GM19463 (cell line): ENCODE measurements at regions not wholly inside any gene's neighbourhood (a gene's known extent, or its start where the extent isn't known, plus 50 kb on each side); places are given as distances from the start of the nearest gene placed in this dataset.
"Not testable (repeated sequence)": the region's sequence is repeated elsewhere in the genome, so short reads cannot be mapped to it uniquely, and the experiment has no call there.

Source experiments
- ATAC-seq: cut with Tn5 transposase; IDR thresholded peaks from one replicate; pipeline ENCODE4 v1.9.1; 2021; ENCODE audit warnings: mild to moderate bottlenecking, moderate library complexity; ENCODE audit not compliant: unreplicated experiment

DNA sequence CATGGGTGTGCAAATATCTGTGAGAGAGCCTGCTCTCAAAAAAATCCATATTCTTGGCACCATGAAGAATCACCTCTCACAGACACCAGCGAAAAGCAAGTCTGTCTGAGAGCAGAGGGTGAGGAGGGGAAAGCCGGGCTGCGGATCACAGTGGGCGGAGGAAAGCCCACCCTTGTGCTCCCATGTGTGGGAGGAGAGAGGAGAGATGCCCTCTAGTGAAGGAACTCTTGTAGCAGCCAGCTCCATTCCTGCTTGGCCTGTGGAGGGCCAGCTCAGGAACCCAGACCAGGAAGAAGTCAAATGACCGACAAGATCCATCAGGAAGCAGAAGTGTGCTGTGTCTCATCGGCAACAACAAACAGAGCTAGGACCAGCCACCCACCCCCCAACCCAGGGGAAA, 321.7 kb upstream of the PLGLB1 start:
- not testable (repeated sequence) for ATAC-seq

DNA sequence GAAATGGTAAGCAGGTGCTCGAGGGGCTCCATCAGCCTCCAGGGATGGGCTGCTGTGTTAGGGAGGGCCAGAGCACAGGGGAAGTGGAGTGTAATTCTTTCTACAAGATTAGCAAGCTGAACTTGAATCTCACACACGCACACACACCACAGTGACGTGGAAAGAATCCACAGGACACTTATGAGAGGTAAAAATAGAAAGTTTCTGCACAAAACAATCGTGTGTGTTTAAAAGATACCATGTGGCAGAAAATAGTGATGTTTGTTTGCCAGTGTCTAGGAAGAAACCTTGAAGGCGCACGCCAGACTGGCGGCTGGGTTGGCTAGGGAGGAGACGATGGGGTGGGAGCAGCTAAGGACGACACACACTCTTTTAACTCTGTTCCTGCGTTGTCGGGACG, 323.6 kb upstream of the PLGLB1 start:
- ATAC-seq, result not testable (repeated sequence)

DNA sequence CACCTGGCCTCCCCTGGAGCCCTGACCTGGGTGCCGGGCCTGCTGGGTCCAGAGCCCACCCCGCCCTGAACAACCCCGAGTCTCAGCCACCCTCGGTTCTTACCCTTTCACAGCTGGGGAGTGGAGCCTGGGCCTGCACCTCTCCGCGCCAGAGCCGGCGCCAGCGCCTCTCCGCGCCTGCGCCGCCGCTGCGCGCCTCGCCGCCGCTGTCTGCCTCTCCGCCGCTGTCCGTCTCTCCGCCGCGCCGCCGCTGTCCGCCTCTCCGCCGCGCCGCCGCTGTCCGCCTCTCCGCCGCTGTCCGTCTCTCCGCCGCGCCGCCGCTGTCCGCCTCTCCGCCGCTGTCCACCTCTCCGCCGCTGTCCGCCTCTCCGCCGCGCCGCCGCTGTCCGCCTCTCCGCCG, 326.9 kb upstream of the PLGLB1 start:
- not testable (repeated sequence) for ATAC-seq

DNA sequence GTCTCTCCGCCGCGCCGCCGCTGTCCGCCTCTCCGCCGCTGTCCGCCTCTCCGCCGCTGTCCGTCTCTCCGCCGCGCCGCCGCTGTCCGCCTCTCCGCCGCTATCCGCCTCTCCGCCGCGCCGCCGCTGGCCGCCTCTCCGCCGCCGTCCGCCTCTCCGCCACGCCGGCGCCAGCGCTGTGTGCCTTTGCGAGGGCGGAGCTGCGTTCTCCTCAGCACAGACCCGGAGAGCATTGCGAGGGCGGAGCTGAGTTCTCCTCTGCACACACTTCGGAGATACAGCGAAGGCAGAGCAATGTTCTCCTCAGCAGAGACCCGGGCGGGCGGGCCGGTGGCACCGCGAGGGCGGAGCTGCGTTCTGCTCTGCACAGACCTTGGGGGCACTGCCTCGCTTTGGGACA, 327.4 kb upstream of the PLGLB1 start:
- ATAC-seq, result not testable (repeated sequence)

DNA sequence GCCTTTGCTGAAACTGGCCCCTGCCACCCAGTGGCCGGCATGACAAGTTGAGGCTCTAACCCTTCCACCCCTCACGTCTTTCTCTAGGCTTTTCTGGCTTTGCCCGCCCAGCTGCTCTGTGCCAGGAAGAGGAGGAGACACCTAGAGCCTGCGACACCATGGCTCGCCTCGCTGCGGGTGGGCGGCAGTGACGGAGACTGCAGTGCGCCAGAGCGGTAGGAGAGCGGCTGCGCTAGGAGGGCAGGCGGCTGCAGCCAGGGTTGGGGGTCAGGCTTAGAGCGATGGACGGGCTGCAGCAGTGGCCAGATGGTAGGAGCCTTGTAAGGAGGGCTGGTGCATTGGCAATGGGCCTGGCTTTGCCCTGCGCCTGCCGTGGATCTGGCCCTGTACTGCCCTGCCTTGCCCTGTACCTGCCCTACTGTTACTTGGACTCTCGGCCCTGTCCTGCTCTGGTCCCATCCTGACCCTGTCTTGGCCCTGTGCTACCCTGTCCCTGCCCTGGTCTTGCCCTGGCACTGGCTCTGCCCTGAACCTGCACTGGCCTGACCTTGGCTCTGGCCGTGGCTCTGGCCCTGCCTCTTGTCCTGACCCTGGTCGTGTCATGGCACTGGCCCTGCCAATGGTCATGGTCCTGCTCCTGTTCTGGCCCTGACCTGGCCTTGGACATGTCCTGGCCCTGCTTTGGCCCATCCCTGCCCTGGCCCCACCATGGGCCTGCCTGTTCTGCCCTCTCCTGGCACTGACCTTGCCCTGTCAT, 330.7 kb upstream of the PLGLB1 start:
- ATAC-seq, result not testable (repeated sequence)

DNA sequence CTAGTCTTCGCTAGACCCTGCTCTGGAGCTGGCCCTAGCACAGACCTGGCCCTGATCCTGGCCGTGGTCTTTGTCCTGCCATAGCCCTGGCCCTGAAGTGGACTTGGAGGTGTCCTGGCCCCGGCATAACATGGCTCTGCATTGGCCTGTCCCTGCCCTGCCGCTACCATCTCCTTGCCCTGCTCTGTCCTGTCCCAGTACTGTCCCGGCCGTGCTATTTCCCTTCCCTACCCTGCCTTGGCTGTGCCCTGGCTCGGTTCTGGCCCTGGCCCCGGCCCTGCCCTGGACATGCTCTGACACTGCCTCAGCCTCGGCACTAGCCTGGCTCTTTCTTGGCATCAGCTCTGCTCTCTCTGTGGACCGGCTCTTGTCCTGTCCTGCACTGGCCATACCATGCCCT, 331.8 kb upstream of the PLGLB1 start:
- ATAC-seq, result not testable (repeated sequence)

DNA sequence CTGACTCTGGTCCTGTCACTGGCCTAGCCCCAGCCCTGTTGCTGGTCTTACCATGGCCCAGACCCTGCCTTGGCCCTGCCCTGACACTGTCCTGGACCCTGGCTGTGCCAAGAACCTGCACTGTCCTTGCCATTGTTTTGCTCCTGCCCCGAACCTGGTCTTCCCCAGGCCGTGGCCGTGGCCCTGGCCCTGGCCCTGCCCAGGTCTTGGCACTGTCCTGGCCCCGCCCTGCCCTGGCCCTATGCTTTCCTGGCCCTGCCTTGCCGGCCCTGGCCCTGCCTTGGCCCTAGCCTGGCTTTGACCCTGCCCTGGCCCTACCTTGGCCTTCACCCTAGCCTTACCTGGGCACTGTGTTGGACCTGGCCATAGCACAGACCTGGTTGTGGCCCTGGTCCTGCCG, 332.5 kb upstream of the PLGLB1 start:
- ATAC-seq, result not testable (repeated sequence)

DNA sequence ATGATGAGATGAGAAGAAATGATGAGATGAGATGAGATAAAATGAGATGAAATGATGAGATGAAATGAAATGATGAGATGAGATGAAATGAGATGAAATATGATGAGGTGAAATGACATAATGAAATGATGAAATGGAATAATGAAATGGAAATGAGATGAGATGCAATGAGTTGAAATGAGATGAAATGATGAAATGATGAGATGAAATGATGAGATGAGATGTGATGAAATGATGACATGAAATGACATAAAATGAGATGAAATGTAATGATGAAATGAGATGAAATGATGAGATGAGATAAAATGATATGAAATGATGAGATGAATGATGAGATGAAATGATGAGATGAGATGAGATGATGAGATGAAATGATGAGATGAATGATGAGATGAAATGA, 338.6 kb upstream of the PLGLB1 start:
- ATAC-seq, result not testable (repeated sequence)

DNA sequence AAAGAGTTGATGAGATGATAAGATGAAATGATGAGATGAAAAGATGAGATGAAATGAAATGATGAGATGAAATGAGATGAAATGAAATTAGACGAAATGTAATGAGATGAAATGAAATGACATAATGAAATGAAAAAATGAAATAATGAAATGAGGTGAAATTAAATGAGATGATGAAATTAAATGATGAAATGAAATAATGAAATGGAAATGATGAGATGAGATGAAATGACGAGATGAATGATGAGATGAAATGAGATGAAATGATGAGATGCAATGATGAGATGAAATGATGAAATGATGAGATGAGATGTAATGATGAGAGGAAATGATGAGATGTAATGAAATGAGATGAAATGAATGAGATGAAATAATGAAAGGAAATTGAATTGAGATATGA, 339.3 kb upstream of the PLGLB1 start:
- not testable (repeated sequence) for ATAC-seq

DNA sequence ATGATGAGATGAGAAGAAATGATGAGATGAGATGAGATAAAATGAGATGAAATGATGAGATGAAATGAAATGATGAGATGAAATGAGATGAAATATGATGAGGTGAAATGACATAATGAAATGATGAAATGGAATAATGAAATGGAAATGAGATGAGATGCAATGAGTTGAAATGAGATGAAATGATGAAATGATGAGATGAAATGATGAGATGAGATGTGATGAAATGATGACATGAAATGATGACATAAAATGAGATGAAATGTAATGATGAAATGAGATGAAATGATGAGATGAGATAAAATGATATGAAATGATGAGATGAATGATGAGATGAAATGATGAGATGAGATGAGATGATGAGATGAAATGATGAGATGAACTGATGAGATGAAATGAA, 340.2 kb upstream of the PLGLB1 start:
- not testable (repeated sequence) for ATAC-seq

DNA sequence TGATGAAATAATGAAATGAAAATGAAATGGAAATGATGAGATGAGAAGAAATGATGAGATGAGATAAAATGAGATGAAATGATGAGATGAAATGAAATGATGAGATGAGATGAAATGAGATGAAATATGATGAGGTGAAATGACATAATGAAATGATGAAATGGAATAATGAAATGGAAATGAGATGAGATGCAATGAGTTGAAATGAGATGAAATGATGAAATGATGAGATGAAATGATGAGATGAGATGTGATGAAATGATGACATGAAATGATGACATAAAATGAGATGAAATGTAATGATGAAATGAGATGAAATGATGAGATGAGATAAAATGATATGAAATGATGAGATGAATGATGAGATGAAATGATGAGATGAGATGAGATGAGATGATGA, 342.7 kb upstream of the PLGLB1 start:
- ATAC-seq, result not testable (repeated sequence)

DNA sequence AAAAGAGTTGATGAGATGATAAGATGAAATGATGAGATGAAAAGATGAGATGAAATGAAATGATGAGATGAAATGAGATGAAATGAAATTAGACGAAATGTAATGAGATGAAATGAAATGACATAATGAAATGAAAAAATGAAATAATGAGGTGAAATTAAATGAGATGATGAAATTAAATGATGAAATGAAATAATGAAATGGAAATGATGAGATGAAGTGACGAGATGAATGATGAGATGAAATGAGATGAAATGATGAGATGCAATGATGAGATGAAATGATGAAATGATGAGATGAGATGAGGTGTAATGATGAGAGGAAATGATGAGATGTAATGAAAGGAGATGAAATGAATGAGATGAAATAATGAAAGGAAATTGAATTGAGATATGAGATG, 343.4 kb upstream of the PLGLB1 start:
- not testable (repeated sequence) for ATAC-seq

DNA sequence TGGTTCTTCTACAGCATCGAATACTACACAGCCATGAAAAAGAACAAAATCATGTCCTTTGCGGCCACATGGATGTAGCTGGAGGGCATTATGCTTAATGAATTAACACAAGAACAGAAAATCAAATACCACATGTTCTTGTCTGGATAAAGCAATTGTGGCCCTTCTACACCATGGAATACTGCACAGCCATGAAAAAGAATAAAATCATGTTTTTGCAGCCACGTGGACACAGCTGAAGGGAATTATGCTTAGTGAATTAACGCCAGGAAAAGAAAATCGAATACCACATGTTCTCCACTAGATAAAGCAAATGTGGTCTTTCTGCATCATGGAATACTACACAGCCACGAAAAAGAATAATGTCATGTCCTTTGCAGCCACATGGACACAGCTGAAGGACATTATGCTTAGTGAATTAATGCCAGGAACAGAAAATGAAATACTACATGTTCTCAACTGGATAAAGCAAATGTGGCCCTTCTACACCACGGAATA, 361.8 kb upstream of the PLGLB2 start:
- ATAC-seq, result not testable (repeated sequence)

DNA sequence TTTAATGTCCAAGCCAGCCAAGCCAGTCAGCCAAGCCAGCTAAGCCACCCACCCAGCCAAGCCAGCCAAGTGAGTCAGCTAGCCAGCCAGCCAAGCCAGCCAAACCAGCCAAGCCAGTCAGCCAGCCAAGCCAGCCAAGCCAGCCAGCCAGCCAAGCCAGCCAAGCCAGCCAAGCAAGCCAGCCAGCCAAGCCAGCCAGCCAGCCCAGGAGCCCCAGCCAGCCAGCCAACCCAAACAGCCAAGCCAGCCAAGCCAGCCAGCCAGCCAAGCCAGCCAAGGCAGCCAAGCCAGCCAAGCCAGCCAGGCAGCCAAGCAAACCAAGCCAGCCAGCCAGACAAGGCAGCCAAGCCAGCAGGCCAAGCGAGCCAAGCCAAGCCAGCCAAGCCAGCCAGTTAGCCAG, 352.1 kb upstream of the PLGLB2 start:
- not testable (repeated sequence) for ATAC-seq

DNA sequence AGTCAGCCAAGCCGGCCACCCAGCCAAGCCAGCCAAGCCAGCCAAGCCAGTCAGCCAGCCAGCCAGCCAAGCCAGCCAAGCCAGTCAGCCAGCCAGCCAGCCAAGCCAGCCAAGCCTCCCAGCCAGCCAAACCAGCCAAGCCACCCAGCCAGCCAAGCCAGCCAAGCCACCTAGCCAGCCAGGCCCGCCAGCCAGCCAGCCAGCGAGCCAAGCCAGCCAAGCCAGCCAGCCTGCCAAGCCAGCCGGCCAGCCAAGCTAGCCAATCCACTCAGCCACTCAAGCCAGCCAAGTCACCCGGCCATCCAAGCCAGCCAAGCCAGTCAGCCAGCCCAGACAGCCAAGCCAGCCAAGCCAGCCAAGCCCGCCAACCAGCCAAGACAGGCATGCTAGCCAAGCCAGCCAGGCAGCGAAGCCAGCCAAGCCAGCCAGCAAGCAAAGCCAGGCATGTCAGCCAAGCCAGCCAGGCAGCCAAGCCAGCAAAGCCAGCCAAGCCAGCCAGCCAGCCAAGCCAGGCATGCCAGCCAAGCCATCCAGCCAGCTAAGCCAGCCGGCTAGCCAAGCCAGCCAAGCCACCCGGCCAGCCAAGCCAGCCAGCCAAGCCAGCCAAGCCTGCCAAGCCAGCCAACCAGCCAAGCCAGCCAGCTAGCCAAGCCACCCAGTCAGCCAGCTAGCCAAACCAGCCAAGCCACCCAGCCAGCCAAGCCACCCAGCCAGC, 351.2 kb upstream of the PLGLB2 start:
- ATAC-seq, result not testable (repeated sequence)

DNA sequence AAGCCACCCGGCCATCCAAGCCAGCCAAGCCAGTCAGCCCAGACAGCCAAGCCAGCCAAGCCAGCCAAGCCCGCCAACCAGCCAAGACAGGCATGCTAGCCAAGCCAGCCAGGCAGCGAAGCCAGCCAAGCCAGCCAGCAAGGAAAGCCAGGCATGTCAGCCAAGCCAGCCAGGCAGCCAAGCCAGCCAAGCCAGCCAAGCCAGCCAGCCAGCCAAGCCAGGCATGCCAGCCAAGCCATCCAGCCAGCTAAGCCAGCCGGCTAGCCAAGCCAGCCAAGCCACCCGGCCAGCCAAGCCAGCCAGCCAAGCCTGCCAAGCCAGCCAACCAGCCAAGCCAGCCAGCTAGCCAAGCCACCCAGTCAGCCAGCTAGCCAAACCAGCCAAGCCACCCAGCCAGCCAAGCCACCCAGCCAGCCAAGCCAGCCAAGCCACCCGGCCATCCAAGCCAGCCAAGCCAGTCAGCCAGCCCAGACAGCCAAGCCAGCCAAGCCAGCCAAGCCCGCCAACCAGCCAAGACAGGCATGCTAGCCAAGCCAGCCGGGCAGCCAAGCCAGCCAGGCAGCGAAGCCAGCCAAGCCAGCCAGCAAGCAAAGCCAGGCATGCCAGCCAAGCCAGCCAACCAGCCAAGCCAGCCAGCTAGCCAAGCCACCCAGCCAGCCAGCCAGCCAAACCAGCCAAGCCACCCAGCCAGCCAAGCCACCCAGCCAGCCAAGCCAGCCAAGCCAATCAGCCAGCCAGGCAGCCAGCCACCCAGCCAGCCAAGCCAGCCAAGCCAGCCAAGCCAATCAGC, 350.4 kb upstream of the PLGLB2 start:
- ATAC-seq, result not testable (repeated sequence)

DNA sequence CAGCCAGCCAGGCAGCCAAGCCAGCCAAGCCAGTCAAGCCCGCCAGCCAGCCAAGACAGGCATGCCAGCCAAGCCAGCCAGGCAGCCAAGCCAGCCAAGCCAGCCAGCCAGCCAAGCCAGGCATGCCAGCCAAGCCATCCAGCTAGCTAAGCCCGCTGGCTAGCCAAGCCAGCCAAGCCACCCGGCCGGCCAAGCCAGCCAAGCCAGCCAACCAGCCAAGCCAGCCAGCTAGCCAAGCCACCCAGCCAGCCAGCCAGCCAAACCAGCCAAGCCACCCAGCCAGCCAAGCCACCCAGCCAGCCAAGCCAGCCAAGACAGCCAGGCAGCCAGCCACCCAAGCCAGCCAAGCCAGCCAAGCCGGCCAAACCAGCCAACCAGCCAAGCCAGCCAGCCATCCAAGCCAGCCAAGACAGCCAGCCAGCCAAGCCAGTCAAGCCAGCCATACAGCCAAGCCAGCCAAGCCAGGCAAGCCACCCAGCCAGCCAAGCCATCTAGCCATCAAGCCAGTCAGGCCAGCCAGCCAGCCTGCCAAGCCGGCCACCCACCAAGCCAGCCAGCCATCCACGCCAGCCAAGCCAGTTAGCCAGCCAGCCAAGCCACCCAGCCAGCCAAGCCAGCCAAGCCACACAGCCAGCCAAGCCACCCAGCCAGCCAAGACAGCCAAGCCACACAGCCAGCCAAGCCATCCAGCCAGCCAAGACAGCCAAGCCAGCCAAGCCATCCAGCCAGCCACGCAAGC, 349.2 kb upstream of the PLGLB2 start:
- not testable (repeated sequence) for ATAC-seq

DNA sequence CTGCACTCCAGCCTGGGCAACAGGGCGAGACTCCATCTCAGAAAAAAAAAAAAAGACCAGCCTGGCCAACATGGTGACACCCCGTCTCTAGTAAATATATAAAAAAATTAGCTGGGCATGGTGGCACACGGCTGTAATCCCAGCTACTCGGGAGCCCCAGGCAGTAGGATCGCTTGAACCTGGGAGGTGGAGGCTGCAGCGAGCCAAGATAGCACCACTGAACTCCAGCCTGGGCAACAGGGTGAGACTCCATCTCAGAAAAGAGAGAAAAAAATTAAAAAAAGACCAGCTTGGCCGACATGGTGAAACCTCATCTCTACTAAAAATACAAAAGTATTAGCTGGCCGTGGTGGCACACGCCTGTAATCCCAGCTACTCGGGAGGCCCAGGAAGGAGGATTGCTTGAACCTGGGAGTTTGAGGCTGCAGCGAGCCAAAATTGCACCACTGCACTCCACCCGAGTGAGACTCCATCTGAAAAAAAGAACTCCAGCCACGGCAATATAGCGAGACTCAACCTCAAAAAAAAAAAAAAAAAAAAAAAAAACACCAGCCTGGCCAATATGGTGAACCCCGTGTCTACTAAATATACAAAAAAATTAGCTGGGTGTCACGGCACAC, 346.1 kb upstream of the PLGLB2 start:
- ATAC-seq, result no peak

DNA sequence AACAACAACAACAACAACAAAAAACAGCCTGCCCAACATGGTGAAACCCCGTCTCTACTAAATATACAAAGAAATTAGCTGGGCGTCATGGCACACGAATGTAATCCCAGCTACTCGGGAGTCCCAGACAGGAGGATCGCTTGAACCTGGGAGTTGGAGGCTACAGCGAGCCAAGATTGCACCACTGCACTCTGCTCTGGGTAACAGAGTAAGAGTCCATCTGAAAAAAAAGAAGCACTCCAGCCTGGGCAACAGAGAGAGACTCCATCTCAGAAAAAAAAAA, 344.1 kb upstream of the PLGLB2 start:
- ATAC-seq, result no peak
